ENCODE measurements at regions not wholly inside any gene's neighbourhood (a gene's known extent, or its start where the extent isn't known, plus 50 kb on each side); places are given as distances from the start of the nearest gene placed in this dataset.

DNA sequence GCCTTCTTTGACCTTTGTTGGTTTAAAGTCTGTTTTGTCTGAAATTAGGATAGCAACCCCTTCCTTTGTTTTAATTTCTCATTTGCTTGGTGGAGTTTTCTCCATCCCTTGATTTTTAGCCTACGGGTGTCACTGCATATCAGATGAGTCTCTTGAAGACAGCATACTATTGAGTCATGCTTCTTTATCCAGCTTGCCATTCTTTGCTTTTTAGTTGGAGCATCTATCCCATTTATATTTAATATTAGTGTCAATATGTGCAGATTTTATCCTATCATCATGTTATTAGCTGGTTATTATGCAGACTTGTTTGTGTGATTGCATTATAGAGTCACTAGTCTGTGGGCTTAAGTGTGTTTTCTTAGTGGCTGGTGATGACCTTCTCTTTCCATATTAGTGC is 622.2 kb downstream of the MMUT start:
- ChIA-PET POLR2A (ENCODE audit: low non-redundant PET) (no interaction called here), CTCF (no interaction called here)
- TF ChIP-seq, protein P1, sequence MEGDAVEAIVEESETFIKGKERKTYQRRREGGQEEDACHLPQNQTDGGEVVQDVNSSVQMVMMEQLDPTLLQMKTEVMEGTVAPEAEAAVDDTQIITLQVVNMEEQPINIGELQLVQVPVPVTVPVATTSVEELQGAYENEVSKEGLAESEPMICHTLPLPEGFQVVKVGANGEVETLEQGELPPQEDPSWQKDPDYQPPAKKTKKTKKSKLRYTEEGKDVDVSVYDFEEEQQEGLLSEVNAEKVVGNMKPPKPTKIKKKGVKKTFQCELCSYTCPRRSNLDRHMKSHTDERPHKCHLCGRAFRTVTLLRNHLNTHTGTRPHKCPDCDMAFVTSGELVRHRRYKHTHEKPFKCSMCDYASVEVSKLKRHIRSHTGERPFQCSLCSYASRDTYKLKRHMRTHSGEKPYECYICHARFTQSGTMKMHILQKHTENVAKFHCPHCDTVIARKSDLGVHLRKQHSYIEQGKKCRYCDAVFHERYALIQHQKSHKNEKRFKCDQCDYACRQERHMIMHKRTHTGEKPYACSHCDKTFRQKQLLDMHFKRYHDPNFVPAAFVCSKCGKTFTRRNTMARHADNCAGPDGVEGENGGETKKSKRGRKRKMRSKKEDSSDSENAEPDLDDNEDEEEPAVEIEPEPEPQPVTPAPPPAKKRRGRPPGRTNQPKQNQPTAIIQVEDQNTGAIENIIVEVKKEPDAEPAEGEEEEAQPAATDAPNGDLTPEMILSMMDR (conservative IDR thresholded peaks at IDR 0.05; ENCODE audit: low read depth) = no peak
- no peak for DNase-seq (ENCODE audit: low spot score)
- H3K27ac ChIP-seq = no peak overlapping the region

GRCh38 chr6:48839206-48839605 is 623.8 kb downstream of the MMUT start:
- ChIA-PET CTCF (interaction anchor here (0.6 kb wide), 1 partner anchor 30 kb away, joined by 4 read pairs; no protein-coding TSS in a partner anchor), POLR2A (ENCODE audit: low non-redundant PET) (no interaction called here)
- TF ChIP-seq, protein P1 (conservative IDR thresholded peaks at IDR 0.05; ENCODE audit: low read depth) = no peak
- DNase-seq (ENCODE audit: low spot score) = no peak
- H3K27ac ChIP-seq = no peak overlapping the region

DNA sequence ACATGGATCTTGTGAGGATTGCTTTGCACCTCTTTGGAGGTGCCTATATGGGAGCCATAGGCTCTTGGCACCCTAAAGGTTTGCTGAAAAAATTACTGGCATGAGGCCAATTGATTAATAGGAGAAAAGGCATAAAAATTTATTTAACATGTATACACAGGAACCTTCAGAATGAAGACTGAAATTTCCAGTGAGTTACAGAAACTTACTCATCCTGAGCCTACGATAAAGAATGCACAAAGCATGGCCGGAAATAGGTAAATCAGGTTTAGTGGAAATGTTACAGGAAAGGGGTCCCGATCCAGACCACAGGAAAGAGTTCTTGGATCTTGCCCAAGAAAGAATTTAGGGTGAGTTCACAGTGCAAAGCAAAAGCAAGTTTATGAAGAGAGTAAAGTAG is 625.3 kb downstream of the MMUT start:
- ChIA-PET CTCF (no interaction called here), POLR2A (ENCODE audit: low non-redundant PET) (no interaction called here)
- no peak overlapping the region for H3K27ac ChIP-seq
- no peak for DNase-seq (ENCODE audit: low spot score)
- TF ChIP-seq, protein P1 (conservative IDR thresholded peaks at IDR 0.05; ENCODE audit: low read depth) = no peak

DNA sequence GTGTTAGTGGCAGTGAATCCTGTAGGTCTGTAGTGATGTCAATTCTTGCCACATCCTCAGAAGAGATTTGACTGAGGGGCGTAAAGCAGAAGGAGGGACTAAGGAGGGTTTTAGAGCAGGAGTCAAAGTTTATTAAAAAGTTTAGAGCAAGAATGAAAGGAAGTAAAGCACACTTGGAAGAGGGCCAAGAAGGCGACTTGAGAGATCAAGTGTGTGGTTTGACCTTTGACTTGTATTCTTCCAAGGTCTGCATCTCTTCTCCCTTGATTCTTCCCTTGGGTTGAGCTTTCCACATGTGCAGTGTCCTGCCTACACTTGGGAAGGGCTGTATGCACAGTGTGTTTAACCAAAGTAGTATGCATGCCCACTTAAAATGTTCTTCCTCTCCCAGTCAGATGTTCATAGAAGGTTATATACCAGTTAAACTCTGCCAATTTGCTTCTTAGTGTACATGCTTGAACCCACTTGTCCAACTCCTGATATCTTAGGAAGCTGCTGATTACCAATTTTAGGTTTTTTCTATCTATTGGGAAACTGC is 627.6 kb downstream of the MMUT start:
- ChIA-PET POLR2A (ENCODE audit: low non-redundant PET) (no interaction called here), CTCF (interaction anchor here (0.6 kb wide), 1 partner anchor 70 kb away, joined by 4 read pairs; no protein-coding TSS in a partner anchor)
- no peak for DNase-seq (ENCODE audit: low spot score)
- TF ChIP-seq, protein P1 (conservative IDR thresholded peaks at IDR 0.05; ENCODE audit: low read depth) = no peak
- H3K27ac ChIP-seq = no peak overlapping the region

- DNase-seq (ENCODE audit: low spot score) = no peak
- POLR2A ChIA-PET (ENCODE audit: low non-redundant PET) = no interaction called here
- TF ChIP-seq, protein P1 (conservative IDR thresholded peaks at IDR 0.05; ENCODE audit: low read depth) = no peak
- CTCF ChIA-PET = interaction anchor here (0.6 kb wide), 1 partner anchor 69 kb away, joined by 4 read pairs; no protein-coding TSS in a partner anchor
- no peak overlapping the region for H3K27ac ChIP-seq
Observed at GRCh38 chr6:48834706-48835105, 628.3 kb downstream of the MMUT start.

- ChIA-PET CTCF (no interaction called here), POLR2A (ENCODE audit: low non-redundant PET) (no interaction called here)
- H3K27ac ChIP-seq = no peak overlapping the region
- DNase-seq (ENCODE audit: low spot score) = no peak
- TF ChIP-seq, protein P1 (conservative IDR thresholded peaks at IDR 0.05; ENCODE audit: low read depth) = no peak
Observed at GRCh38 chr6:48833916-48834315, 629.1 kb downstream of the MMUT start.

All from RWPE1 (cell line).